ENCODE measurements at regions not wholly inside any gene's neighbourhood (a gene's known extent, or its start where the extent isn't known, plus 50 kb on each side); places are given as distances from the start of the nearest gene placed in this dataset.

- no peaks in the 10 kb centered on the region for H4K20me1 ChIP-seq (ENCODE audit: control insufficient read depth, insufficient read depth, low read length, poor library complexity, severe bottlenecking)
- H3K4me3 ChIP-seq (ENCODE audit: control extremely low read depth in 1 of 5, extremely low read depth in 1 of 5, insufficient read depth in 1 of 5, low read depth in 2 of 5, low read length in 4 of 5): no peak overlapping the region
- no peak overlapping the region for H2AFZ ChIP-seq (ENCODE audit: insufficient read depth, low read depth, low read length, poor library complexity, severe bottlenecking)
- peaks cover 0 to under 1% (median 0%) of the 10 kb centered on the region in 4 experiments for H3K27me3 ChIP-seq (replicated peaks in 1 of 4; ENCODE audit: control extremely low read depth in 1 of 4, control insufficient read depth in 3 of 4, insufficient read depth in 4 of 4, low read length in 3 of 4)
- peaks cover 4% of the 10 kb centered on the region for H3K9me3 Mint-ChIP-seq (ENCODE audit: insufficient read depth)
- H3K27me3 Mint-ChIP-seq: peaks cover 13% of the 10 kb centered on the region
- ATAC-seq (ENCODE audit: low read depth): no peak
- CTCF ChIA-PET: no interaction called here
- H3K4me1 Mint-ChIP-seq: no peaks in the 10 kb centered on the region
- H3K4me2 ChIP-seq (replicated peaks; ENCODE audit: low read depth, low read length, poor library complexity, severe bottlenecking): no peak overlapping the region
- H3K27ac Mint-ChIP-seq: no peak overlapping the region
- no peak for TF ChIP-seq EZH2 (IDR thresholded peaks at IDR 0.05; ENCODE audit: borderline replicate concordance, insufficient read depth, low read depth, low read length, poor library complexity, severe bottlenecking)
- no peak for TF ChIP-seq CTCF (IDR thresholded peaks at IDR 0.05)
- no peaks in the 10 kb centered on the region for H3K36me3 ChIP-seq (replicated peaks in 1 of 2; ENCODE audit: control extremely low read depth in 1 of 2, control insufficient read depth in 1 of 2, extremely low read depth in 1 of 2, insufficient read depth in 2 of 2, low read length in 1 of 2)
- H3K79me2 ChIP-seq (ENCODE audit: control insufficient read depth, insufficient read depth, low read length): no peaks in the 10 kb centered on the region
- H3K4me3 Mint-ChIP-seq: no peak overlapping the region
- peaks cover 0 to 5% (median 0%) of the 10 kb centered on the region in 3 donors for H3K9me3 ChIP-seq (ENCODE audit: control extremely low read depth in 1 of 3, control insufficient read depth in 2 of 3, insufficient read depth in 1 of 3, low read length in 2 of 3)
- DNase-seq: no peak
- H3K9ac ChIP-seq (ENCODE audit: low read length): no peak overlapping the region
- no peak overlapping the region for H3K27ac ChIP-seq (ENCODE audit: low read length in 2 of 2)
- POLR2A ChIA-PET: no interaction called here
- H3K4me1 ChIP-seq (ENCODE audit: control insufficient read depth in 2 of 2, insufficient read depth in 2 of 2, low read length in 2 of 2): no peaks in the 10 kb centered on the region
- intact Hi-C loops (cut with micrococcal nuclease): no loop called here
- WGBS (ENCODE audit: insufficient coverage): 77% methylated on average over 19 of the region's 19 CpGs
Observed at GRCh38 chr1:4978660-4979390, 324.4 kb downstream of the AJAP1 start.

- Histone ChIP-seq H3K79me2 (ENCODE audit: control insufficient read depth, insufficient read depth, low read length) (no peaks in the 10 kb centered on the region), H3K36me3 (replicated peaks in 1 of 2; ENCODE audit: control extremely low read depth in 1 of 2, control insufficient read depth in 1 of 2, extremely low read depth in 1 of 2, insufficient read depth in 2 of 2, low read length in 1 of 2) (no peaks in the 10 kb centered on the region), H2AFZ (ENCODE audit: insufficient read depth, low read depth, low read length, poor library complexity, severe bottlenecking) (no peak overlapping the region), H3K27ac (ENCODE audit: low read length in 2 of 2) (no peak overlapping the region), H3K27me3 (replicated peaks in 1 of 4; ENCODE audit: control extremely low read depth in 1 of 4, control insufficient read depth in 3 of 4, insufficient read depth in 4 of 4, low read length in 3 of 4) (no peaks in the 10 kb centered on the region), H3K9ac (ENCODE audit: low read length) (no peak overlapping the region), H4K20me1 (ENCODE audit: control insufficient read depth, insufficient read depth, low read length, poor library complexity, severe bottlenecking) (no peaks in the 10 kb centered on the region), H3K4me2 (replicated peaks; ENCODE audit: low read depth, low read length, poor library complexity, severe bottlenecking) (no peak overlapping the region), H3K9me3 (ENCODE audit: control extremely low read depth in 1 of 3, control insufficient read depth in 2 of 3, insufficient read depth in 1 of 3, low read length in 2 of 3) (peaks cover 0 to 12% (median 0%) of the 10 kb centered on the region in 3 donors), H3K4me3 (ENCODE audit: control extremely low read depth in 1 of 5, extremely low read depth in 1 of 5, insufficient read depth in 1 of 5, low read depth in 2 of 5, low read length in 4 of 5) (no peak overlapping the region), H3K4me1 (ENCODE audit: control insufficient read depth in 2 of 2, insufficient read depth in 2 of 2, low read length in 2 of 2) (no peaks in the 10 kb centered on the region)
- DNase-seq (no peak), ATAC-seq (ENCODE audit: low read depth) (no peak)
- TF ChIP-seq EZH2 (IDR thresholded peaks at IDR 0.05; ENCODE audit: borderline replicate concordance, insufficient read depth, low read depth, low read length, poor library complexity, severe bottlenecking) (no peak), CTCF (IDR thresholded peaks at IDR 0.05) (no peak)
- Mint-ChIP-seq H3K9me3 (ENCODE audit: insufficient read depth) (no peaks in the 10 kb centered on the region), H3K4me3 (no peak overlapping the region), H3K27me3 (peaks cover 13% of the 10 kb centered on the region), H3K27ac (no peak overlapping the region), H3K4me1 (no peaks in the 10 kb centered on the region)
- intact Hi-C loops (cut with micrococcal nuclease): no loop called here
- ChIA-PET CTCF (no interaction called here), POLR2A (no interaction called here)
- 75% methylated on average over 10 of the region's 11 CpGs for whole genome bisulfite sequencing (ENCODE audit: insufficient coverage)
Observed at GRCh38 chr1:4977701-4978100, 323.3 kb downstream of the AJAP1 start.
